GM18505 (cell line): ENCODE measurements at regions not wholly inside any gene's neighbourhood (a gene's known extent, or its start where the extent isn't known, plus 50 kb on each side); places are given as distances from the start of the nearest gene placed in this dataset.
"Not testable (repeated sequence)": the region's sequence is repeated elsewhere in the genome, so short reads cannot be mapped to it uniquely, and the experiment has no call there.

Experiments used
- ATAC-seq: cut with Tn5 transposase; IDR thresholded peaks from one replicate; pipeline ENCODE4 v1.9.1; 2021; ENCODE audit not compliant: unreplicated experiment
- POLR2A ChIP-seq: IDR thresholded peaks from 4 replicates; pipeline ENCODE4 v1.6.1; 2011; ENCODE audit warnings: borderline replicate concordance; ENCODE audit not compliant: insufficient read depth, insufficient read length; ENCODE audit errors: extremely low read depth

GRCh38 chr5:42120070-42120469 is 195.0 kb downstream of the FBXO4 start:
- ATAC-seq, result no peak
- no peak for TF ChIP-seq POLR2A

GRCh38 chr5:42121401-42121800 is 196.3 kb downstream of the FBXO4 start:
- ATAC-seq, result no peak
- TF ChIP-seq POLR2A, result no peak

DNA sequence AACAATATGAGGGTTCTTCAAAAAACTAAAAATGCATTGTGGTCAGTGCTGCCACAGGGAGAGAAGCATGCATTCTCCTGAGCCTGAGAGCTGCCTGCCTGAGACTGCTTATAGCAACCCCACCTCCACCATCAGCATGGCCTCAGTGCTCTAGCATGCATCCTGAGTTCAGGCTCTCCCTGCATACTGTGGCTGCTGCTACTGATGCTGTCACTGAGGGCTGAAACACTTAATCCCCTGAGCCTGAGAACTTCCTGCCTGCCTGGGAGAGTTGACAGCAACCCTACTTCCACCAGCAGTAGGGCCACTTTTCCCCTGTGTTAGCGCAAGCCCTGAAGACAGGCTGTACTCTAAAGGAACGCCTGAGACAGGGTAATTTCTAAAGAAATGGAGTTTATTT is 206.0 kb downstream of the FBXO4 start:
- ATAC-seq, result no peak
- TF ChIP-seq POLR2A, result no peak

- no peak for TF ChIP-seq POLR2A
- no peak for ATAC-seq
These were observed 218.3 kb downstream of the FBXO4 start for GRCh38 chr5:42143361-42143760.

DNA sequence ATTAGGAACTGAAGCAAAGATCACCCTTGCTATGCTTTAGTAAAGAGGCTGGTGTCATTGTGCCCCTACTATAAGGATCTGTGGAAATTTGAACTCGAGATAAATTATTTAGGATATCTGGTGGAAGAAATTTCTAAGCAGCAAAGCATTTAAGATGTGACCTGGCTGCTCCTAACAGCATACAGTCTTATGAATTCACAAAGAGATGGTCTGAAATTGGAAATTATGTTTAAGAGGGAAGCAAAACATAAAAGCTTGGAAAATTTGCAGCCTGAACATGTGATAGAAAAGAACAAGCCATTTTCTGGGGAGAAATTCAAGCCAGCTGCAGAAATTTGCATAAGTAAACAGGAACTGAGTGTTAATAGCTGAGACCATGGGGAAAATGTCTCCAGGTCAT is 223.7 kb downstream of the FBXO4 start:
- TF ChIP-seq POLR2A, result no peak
- ATAC-seq, result no peak

DNA sequence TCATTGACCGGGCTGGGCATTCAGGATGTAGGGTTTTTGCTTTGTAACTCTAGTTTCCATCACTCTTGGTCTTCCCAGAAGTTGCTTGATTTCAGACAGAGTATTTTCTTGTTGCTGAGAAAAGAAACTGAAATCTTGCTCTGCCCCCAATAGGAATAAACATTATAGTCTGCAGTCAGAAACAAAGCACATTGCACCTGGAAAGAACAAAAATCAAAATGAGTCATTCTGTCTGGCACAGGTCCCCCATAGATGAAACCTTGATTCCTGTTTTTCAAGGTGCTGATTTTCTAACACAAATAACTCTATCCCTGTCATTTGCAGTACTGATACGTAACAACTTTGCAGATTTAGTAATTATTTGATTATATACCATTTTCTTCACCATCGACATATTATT is 232.1 kb downstream of the FBXO4 start:
- ATAC-seq, result no peak
- no peak for TF ChIP-seq POLR2A

GRCh38 chr5:42163083-42163482 is 238.0 kb downstream of the FBXO4 start:
- ATAC-seq, result no peak

GRCh38 chr5:42168091-42168670 is 243.1 kb downstream of the FBXO4 start:
- no peak for TF ChIP-seq POLR2A
- no peak for ATAC-seq

More at GRCh38 chr5:42163083-42163482, 238.0 kb downstream of the FBXO4 start:
- TF ChIP-seq POLR2A, result no peak

GRCh38 chr5:42176118-42176517 is 247.1 kb upstream of the GHR start:
- ATAC-seq, result not testable (repeated sequence)

DNA sequence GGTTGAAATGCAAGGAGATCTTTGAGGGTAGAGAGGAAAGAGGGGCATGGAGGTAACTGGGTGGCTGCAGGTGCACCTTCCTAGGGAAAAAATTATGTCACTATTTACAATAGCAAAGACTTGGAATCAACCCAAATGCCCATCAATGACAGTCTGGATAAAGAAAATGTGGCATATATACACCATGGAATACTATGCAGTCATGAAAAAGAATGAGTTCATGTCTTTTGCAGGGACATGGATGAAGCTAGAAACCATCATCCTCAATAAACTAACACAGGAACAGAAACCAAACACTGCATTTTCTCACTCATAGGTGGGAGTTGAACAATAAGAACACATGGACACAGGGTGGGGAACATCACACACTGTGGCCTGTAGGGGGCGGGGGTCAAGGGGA is 243.4 kb upstream of the GHR start:
- ATAC-seq, result not testable (repeated sequence)

- no peak for TF ChIP-seq POLR2A
- ATAC-seq, result no peak
These were observed 206.3 kb upstream of the GHR start for GRCh38 chr5:42216904-42217303.

- ATAC-seq, result no peak
- TF ChIP-seq POLR2A, result no peak
These were observed 205.4 kb upstream of the GHR start for GRCh38 chr5:42217791-42218190.

DNA sequence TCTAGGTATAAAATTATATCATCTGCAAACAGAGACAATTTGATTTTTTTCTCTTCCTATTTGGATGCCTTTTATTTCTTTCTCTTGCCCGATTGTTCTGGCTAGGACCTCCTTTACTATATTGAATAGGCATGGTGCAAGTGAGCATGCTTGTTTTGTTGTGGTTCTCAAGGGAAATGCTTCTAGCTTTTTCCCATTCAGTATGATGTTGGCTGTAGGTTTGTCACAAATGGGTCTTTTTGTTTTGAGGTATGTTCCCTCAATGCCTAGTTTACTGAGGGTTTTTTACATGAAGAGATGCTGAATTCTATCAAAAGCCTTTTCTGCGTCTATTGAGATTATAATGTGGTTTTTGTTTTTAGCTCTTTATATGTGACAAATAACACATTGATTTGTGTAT is 198.2 kb upstream of the GHR start:
- ATAC-seq, result no peak
- no peak for TF ChIP-seq POLR2A

GRCh38 chr5:42228279-42228678 is 195.0 kb upstream of the GHR start:
- TF ChIP-seq POLR2A, result no peak
- no peak for ATAC-seq

DNA sequence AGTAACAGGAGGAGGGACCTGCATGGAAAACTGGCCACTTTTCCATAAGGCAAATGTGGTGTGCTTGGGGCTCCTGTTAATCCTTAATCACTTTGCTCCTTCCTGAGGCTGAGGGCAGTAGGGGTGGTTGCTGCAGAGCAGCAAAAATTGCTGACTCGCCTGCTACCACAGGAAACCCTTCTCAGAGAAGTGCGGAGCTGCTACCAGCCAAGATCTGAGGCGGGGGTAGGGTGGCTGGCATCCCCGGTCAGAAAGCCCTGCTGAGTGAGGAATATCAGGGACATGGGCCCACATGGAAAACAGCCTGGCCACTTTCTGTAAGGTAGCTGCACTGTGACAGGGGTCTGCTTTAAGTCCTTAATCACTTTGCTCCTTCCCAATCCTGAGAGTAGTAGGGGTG is 192.4 kb upstream of the GHR start:
- ATAC-seq, result no peak
- TF ChIP-seq POLR2A, result no peak
